HepG2 (cell line): ENCODE measurements at regions not wholly inside any gene's neighbourhood (a gene's known extent, or its start where the extent isn't known, plus 50 kb on each side); places are given as distances from the start of the nearest gene placed in this dataset.

Source experiments
- EZH2 ChIP-seq: conservative IDR thresholded peaks from 2 replicates; pipeline ENCODE4 v1.6.1; 2012; ENCODE audit warnings: mild to moderate bottlenecking, low read depth, low read length, moderate library complexity
- POLR2AphosphoS5 ChIP-seq: IDR thresholded peaks from 2 replicates; pipeline ENCODE4 v1.6.1; 2012; ENCODE audit warnings: low read depth, low read length
- ZNF672 ChIP-seq: sonication (generic); formaldehyde crosslinking; IDR thresholded peaks from 2 replicates; pipeline ENCODE4 v1.8.1; 2022; ENCODE audit warnings: missing genetic modification reagents
- ZNF781 ChIP-seq: sonication (generic); formaldehyde crosslinking; IDR thresholded peaks from 2 replicates; pipeline ENCODE4 v1.5.1; 2020; ENCODE audit warnings: borderline replicate concordance, mild to moderate bottlenecking, missing genetic modification reagents; ENCODE audit errors: not compliant biosample characterization
- TF ChIP-seq, protein P1 (sequence below): sonication (generic); formaldehyde crosslinking; IDR thresholded peaks from 2 replicates; pipeline ENCODE4 v1.5.1; 2020; ENCODE audit warnings: missing genetic modification reagents, mild to moderate bottlenecking, borderline replicate concordance
- TF ChIP-seq, protein P2 (sequence below): conservative IDR thresholded peaks from 2 replicates; pipeline ENCODE4 v1.6.1; 2018; ENCODE audit warnings: missing genetic modification reagents

DNA sequence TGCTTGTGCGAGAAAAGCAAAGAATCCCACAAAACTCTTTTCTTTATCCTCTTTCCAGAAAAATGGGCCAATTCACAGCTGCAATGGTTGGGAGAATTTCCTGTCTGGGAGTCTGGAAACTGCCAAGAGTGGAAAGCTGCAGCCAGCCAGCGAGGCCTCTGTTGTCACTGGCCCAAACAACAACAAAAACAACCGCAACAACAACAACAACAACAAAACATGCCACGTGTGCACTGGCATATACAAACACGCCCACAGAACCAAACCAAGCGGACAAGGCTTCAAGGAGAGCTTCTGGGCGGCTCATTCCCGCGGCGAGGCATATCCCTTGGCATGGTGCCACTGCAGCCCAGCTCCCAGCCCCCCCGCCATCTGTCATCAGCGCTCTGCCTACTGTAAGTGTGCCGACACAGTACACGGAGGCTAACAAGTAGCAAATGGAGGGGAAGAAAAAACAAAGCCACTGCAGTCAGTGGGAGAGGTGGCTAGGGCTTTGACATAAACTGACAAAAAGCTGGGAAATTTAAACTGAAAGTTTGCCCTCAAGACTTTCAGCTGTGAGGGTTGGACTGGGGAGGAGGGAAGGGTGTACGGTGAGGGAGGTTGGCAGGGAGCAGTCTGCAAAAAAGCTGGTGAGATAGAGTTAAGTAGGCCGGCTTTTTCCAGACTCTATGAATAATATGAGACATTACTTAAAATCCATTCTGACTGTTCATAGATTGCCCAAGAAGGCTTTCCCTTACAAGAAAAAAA, 165.0 kb upstream of the ZNF462 start:
- TF ChIP-seq, protein P1, sequence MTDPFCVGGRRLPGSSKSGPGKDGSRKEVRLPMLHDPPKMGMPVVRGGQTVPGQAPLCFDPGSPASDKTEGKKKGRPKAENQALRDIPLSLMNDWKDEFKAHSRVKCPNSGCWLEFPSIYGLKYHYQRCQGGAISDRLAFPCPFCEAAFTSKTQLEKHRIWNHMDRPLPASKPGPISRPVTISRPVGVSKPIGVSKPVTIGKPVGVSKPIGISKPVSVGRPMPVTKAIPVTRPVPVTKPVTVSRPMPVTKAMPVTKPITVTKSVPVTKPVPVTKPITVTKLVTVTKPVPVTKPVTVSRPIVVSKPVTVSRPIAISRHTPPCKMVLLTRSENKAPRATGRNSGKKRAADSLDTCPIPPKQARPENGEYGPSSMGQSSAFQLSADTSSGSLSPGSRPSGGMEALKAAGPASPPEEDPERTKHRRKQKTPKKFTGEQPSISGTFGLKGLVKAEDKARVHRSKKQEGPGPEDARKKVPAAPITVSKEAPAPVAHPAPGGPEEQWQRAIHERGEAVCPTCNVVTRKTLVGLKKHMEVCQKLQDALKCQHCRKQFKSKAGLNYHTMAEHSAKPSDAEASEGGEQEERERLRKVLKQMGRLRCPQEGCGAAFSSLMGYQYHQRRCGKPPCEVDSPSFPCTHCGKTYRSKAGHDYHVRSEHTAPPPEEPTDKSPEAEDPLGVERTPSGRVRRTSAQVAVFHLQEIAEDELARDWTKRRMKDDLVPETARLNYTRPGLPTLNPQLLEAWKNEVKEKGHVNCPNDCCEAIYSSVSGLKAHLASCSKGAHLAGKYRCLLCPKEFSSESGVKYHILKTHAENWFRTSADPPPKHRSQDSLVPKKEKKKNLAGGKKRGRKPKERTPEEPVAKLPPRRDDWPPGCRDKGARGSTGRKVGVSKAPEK (CRISPR knock-in tag), result no peak
- TF ChIP-seq, protein P2, sequence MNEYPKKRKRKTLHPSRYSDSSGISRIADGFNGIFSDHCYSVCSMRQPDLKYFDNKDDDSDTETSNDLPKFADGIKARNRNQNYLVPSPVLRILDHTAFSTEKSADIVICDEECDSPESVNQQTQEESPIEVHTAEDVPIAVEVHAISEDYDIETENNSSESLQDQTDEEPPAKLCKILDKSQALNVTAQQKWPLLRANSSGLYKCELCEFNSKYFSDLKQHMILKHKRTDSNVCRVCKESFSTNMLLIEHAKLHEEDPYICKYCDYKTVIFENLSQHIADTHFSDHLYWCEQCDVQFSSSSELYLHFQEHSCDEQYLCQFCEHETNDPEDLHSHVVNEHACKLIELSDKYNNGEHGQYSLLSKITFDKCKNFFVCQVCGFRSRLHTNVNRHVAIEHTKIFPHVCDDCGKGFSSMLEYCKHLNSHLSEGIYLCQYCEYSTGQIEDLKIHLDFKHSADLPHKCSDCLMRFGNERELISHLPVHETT, result no peak
- TF ChIP-seq ZNF672 (CRISPR knock-in tag) (no peak), POLR2AphosphoS5 (no peak), ZNF781 (no peak), EZH2 (no peak)
